Stomach (tissue), 4 donors: ENCODE measurements at regions not wholly inside any gene's neighbourhood (a gene's known extent, or its start where the extent isn't known, plus 50 kb on each side); places are given as distances from the start of the nearest gene placed in this dataset.

Source experiments
- CTCF ChIP-seq, 7 experiments: fragments of 450-650 bp in 4 of 7; fragments of 200-600 bp in 3 of 7; sonication (generic) in 3 of 7; IDR thresholded peaks; one replicate each; pipeline ENCODE4 v1.5.1; 2016 to 2019; ENCODE audit warnings: antibody characterized with exemption in 7 of 7, control low read depth in 2 of 7, mild to moderate bottlenecking in 1 of 7
- EP300 ChIP-seq: sonication (generic); formaldehyde crosslinking; IDR thresholded peaks from one replicate; pipeline ENCODE4 v1.6.1; 2017; ENCODE audit warnings: antibody characterized with exemption
- POLR2A ChIP-seq, 4 donors: fragments of 450-650 bp; IDR thresholded peaks; one replicate each; pipeline ENCODE4 v1.6.1; 2016; ENCODE audit warnings: antibody characterized with exemption in 4 of 4, control low read depth in 2 of 4, mild to moderate bottlenecking in 1 of 4, moderate library complexity in 1 of 4
- POLR2AphosphoS5 ChIP-seq, 3 donors: sonication (generic); formaldehyde crosslinking; IDR thresholded peaks; one replicate each; pipeline ENCODE4 v1.6.1; 2016; ENCODE audit warnings: antibody characterized with exemption in 3 of 3

GRCh38 chr6:142550310-142551063 lies 248.7 kb downstream of the ADGRG6 start:
- TF ChIP-seq CTCF (IDR thresholded peaks at IDR 0.05) (no peak), POLR2A (IDR thresholded peaks at IDR 0.05) (no peak), POLR2AphosphoS5 (IDR thresholded peaks at IDR 0.05) (no peak), EP300 (no peak)
